ENCODE measurements at regions not wholly inside any gene's neighbourhood (a gene's known extent, or its start where the extent isn't known, plus 50 kb on each side); places are given as distances from the start of the nearest gene placed in this dataset.

DNA sequence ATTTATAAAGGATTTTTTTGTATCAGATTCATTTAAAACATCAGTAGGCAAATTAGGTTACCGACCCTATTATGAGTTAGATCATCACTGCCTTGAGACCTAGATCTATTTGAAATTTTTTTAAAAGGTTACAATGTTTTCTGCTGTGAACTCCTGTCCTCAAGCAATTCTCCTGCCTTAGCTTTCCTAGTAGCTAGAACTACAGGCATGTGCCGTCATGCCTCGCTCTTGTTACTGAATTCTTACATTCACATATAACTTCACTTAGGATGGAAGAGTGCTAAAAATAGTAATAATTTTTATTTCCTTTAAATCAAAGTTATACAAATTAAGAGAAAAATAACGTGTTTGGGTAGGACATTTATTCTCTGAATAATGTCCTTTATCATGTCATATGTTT, 75.5 kb upstream of the MAOA start:
- DNase-seq (ENCODE audit: low read depth in 2 of 2): no peak

DNA sequence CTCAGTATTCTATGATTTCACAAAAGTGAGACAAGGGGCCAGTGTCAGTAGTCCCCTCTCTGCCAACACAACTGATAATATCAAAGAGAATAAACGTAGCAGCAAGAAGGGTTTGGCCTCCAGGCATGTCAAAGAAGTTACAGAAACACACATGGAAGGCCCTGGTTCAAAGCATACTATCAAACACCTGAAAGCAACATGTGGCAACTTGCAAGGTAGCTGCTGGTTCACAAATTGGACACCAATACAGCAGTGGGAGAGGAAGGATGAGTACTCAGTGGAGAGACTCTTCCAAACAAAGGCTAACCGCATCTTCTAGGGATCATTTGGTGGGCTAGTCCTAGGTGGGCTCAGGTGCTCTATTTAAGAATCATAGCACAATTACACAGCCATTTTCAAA, 74.9 kb upstream of the MAOA start:
- DNase-seq (ENCODE audit: low read depth in 2 of 2): no peak

DNA sequence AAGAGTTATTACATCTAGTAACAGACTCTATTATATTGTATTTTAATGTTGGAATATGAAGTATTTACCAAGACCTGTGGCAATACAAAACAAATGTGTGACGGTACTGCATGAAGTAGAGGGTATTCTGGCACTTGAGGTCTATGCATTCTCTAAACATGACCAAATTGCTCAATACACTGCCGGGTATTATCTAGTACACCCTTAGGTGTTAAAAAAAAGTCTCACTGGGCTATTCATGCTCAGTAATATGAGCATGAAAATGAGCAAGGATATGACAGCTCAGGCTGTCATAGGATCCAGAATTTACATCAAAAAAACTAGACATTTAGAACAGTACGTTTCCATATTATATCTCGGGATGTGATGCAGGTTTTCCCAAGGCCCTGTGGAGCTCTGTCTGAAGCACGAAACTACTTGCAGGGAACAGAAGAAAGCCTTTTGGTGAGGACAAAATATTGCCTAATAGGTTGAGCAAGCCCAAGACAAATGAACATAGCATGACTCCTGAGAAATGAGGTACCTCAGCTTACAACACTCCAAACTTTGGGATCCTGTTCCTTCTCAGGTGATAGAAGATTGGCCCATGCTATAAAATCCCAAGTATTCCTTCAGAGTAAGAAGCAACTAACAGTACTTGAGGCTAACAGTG, 74.1 kb upstream of the MAOA start:
- no peak for DNase-seq (ENCODE audit: low read depth in 2 of 2)

DNA sequence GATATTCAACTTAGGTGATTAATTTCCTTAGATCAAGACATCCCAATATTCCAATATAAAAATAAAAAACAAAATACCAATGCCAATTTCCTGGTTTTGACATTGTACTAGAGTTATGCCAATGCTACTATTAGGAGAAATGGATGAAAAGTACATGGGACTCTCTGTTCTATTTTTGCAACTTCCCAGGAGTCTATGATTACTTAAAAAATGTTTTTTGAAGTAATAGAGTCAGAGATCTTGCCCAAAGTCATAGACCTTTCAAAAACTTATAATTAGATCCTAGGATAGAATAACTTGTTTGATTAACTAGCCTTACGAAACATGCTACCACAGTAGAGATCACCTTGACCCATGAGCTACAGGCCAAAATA, 73.6 kb upstream of the MAOA start:
- DNase-seq (ENCODE audit: low read depth in 2 of 2): no peak

DNA sequence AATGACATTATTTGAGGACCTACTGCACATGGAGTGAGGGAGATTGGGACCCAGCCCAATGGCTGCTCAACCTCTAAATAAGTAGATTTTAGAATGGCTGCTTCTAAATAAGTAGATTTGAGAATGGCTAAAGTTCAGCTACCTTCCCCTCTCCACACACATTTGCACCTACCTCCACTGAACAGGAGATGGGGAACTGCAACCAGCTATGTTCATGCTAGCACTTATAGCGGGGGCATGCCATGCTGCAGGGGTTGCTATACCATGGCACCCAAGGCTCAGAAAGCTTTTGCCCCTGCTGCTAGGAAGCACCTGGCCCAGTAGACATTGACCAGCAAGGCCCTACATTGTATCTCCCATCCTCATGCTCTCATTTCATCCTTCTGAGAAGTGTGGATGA, 70.2 kb upstream of the MAOA start:
- no peak for DNase-seq (ENCODE audit: low read depth in 2 of 2)

DNA sequence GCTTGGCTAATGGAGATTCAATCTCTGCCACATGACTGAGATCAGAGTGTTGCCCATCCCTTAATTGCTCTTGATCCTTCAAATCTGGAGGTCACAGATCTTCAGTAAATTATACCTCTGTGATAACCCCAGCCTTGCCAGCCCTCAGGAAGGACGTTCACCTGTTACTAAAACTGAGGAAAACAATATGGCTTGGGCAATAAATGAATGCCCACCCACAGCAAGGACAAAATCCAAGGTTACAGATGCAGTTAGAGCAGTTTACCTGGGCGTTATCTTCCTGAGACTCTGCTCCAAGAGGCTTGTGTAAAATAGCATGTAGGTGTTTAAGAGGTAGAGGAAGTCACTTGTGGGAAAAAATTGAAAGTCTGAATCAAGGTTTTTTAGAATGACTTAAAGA, 69.3 kb upstream of the MAOA start:
- DNase-seq (ENCODE audit: low read depth in 2 of 2): no peak

DNA sequence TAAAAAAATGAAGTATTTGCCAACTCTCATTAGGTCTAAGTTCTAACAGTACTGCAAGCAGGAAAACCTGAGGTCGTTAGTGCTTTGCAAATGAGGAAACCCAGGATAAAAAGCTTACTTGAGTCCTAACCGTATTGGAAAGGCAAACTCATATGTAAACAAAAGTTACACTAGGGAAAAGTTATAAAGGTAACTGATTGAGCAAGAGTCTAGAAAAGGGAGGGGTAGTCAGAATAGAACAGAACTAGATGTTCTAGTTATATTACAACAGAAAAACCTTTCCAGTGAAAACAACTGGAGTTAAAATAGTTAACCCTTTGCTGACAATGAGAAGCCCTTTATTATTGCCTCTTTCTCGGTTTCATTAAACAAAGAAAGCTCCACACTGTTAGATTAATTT, 66.4 kb upstream of the MAOA start:
- DNase-seq (ENCODE audit: low read depth in 2 of 2): no peak

DNA sequence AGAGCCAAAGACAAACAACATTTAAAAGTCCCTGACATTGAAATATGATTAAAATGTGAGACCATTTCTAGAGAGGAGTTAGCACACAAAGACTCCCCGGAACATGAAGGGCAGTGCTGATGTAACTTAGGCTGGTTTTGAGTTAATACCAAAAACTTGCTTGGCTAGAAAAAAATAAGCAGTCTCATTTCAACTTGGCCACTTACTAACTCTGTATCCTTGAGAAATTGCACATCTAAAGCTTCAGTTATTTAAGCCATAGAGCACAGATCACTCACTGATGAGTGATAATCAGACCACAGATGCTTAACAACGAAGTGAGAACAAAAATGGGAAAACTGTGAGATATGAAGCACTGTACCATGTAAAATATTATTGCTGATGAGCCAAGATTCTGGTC, 65.9 kb upstream of the MAOA start:
- DNase-seq (ENCODE audit: low read depth in 2 of 2): no peak

DNA sequence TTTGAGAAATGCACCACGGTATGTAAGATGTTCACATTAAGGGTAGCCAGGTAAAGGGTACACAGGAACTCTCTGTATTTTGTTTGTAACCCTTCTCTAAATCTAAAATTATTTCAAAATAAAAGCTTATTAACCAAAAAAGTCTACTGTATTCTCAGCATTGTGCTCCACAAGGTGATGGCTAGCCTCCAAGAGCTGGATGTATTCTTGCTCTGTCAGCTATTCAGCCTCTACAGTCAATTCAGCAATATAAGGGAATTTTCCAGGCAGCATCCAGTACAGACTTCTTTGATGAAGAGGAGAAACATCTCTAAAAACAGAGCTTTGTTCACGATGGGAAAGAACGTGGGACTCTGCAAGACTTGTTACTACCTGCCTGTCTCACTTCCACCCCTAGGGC, 63.5 kb upstream of the MAOA start:
- DNase-seq (ENCODE audit: low read depth in 2 of 2): no peak

DNA sequence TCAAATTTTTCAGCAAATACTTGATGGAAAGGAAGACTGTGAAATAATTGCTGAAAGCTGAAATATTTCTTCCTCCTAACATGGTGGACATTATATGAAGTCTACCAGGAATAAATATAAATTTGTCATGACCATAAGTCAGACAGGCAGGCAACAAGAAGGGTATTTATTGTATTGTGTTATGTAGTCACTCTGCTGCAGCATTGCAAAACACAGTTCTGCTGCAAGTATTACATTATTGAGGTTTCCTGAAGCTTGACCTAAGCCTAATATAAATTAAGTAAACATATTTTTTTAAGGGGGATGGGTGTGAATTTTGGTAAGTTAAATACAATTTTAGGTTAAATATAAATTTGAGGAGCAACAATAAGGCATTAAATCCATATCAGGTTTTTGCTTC, 60.2 kb upstream of the MAOA start:
- DNase-seq (ENCODE audit: low read depth in 2 of 2): no peak

DNA sequence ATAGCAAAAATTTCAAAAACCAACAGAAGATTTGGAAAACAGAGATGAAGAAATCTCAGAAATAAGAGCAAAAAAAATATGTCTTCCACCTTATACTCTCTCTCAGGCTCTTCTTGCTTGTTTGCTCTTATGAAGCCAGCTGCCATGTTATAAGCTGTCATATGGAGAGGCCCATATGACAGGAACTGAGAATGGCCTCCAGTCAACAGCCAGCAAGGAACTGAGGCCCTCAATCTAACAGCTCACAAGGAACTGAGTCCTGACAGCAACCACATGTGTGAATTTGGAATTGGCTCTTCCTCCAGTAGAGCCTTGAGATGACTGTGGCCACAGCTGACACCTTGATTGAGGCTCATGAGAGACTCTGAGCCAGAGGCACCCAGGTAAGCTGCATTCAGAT, 51.3 kb upstream of the MAOA start:
- DNase-seq (ENCODE audit: low read depth in 2 of 2): no peak

DNA sequence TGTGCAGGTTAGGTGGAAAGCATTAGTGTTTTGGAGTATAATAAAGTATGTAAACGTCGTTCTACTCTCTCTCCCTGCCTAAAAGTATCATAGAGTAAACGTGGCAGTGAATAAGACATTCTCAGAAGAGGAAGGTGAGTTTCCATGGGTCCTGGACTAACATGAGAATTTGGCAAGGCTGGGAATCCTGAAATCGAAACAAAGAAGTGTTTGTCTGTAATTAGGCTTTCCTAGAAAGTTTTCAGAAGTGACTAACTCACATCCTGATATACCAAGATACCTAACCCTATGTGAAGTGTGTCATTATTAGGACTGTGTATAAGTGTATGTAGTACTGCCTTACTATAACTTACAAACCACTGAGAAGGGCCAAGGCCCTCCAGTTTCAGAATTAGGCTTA, 50.7 kb upstream of the MAOA start:
- no peak for DNase-seq (ENCODE audit: low read depth in 2 of 2)
